ENCODE measurements at regions not wholly inside any gene's neighbourhood (a gene's known extent, or its start where the extent isn't known, plus 50 kb on each side); places are given as distances from the start of the nearest gene placed in this dataset.

GRCh38 chr14:87566991-87567390 is 426.0 kb downstream of the GALC start:
- TF ChIP-seq, protein P1, sequence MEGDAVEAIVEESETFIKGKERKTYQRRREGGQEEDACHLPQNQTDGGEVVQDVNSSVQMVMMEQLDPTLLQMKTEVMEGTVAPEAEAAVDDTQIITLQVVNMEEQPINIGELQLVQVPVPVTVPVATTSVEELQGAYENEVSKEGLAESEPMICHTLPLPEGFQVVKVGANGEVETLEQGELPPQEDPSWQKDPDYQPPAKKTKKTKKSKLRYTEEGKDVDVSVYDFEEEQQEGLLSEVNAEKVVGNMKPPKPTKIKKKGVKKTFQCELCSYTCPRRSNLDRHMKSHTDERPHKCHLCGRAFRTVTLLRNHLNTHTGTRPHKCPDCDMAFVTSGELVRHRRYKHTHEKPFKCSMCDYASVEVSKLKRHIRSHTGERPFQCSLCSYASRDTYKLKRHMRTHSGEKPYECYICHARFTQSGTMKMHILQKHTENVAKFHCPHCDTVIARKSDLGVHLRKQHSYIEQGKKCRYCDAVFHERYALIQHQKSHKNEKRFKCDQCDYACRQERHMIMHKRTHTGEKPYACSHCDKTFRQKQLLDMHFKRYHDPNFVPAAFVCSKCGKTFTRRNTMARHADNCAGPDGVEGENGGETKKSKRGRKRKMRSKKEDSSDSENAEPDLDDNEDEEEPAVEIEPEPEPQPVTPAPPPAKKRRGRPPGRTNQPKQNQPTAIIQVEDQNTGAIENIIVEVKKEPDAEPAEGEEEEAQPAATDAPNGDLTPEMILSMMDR (IDR thresholded peaks at IDR 0.05): no peak
- TF ChIP-seq POLR2A (IDR thresholded peaks at IDR 0.05): no peak

Data from body of pancreas (tissue), 4 donors.